Thyroid gland (tissue), 4 donors: ENCODE measurements at regions not wholly inside any gene's neighbourhood (a gene's known extent, or its start where the extent isn't known, plus 50 kb on each side); places are given as distances from the start of the nearest gene placed in this dataset.
"Not testable (repeated sequence)": the region's sequence is repeated elsewhere in the genome, so short reads cannot be mapped to it uniquely, and the experiment has no call there.

ENCODE experiments used
- DNase-seq, 2 donors: peaks; one replicate each; pipeline ENCODE4 v3.0.0-alpha.2; 2019
- H3K27ac ChIP-seq, 3 donors: fragments of 200-600 bp; sonication (generic); 1 replicate in 2 of 3; 2 replicates in 1 of 3; pipeline ENCODE4 v1.5.1; 2016 to 2019; ENCODE audit warnings: mild to moderate bottlenecking in 1 of 3, moderate library complexity in 1 of 3
- H3K27me3 ChIP-seq: fragments of 200-600 bp; sonication (generic); one replicate; pipeline ENCODE4 v1.5.1; 2019
- H3K36me3 ChIP-seq, 2 donors: fragments of 200-600 bp; sonication (generic); one replicate each; pipeline ENCODE4 v1.5.1; 2016 to 2019
- H3K4me1 ChIP-seq, 2 donors: fragments of 200-600 bp; sonication (generic); one replicate each; pipeline ENCODE4 v1.5.1; 2017 to 2019
- H3K4me3 ChIP-seq, 3 donors: fragments of 200-600 bp; sonication (generic); replicated peaks in 1 of 3; 1 replicate in 2 of 3; 2 replicates in 1 of 3; pipeline ENCODE4 v1.5.1; 2016; ENCODE audit warnings: mild to moderate bottlenecking in 1 of 3
- H3K9me3 ChIP-seq: fragments of 200-600 bp; sonication (generic); one replicate; pipeline ENCODE4 v1.5.1; 2017
- CTCF ChIP-seq, 6 experiments: fragments of 200-600 bp in 3 of 6; fragments of 450-650 bp in 3 of 6; sonication (generic) in 3 of 6; IDR thresholded peaks; one replicate each; pipeline ENCODE4 v1.5.1; 2016 to 2019; ENCODE audit warnings: antibody characterized with exemption in 6 of 6, mild to moderate bottlenecking in 2 of 6, inconsistent platforms in 1 of 6, moderate library complexity in 1 of 6
- POLR2A ChIP-seq, 2 donors: fragments of 450-650 bp; IDR thresholded peaks; one replicate each; pipeline ENCODE4 v1.6.1; 2017; ENCODE audit warnings: antibody characterized with exemption in 2 of 2, mild to moderate bottlenecking in 2 of 2, moderate library complexity in 1 of 2
- WGBS, 2 donors: methylation state at CpG; one replicate each; pipeline ENCODE4 v1.1.5; 2017; 5-methylcytosine and 5-hydroxymethylcytosine counted together
- intact Hi-C: fragments of 100-400 bp; cut with DNase I; formaldehyde crosslinking; loops from one replicate; pipeline ENCODE4 v1.15.1; 2023

DNA sequence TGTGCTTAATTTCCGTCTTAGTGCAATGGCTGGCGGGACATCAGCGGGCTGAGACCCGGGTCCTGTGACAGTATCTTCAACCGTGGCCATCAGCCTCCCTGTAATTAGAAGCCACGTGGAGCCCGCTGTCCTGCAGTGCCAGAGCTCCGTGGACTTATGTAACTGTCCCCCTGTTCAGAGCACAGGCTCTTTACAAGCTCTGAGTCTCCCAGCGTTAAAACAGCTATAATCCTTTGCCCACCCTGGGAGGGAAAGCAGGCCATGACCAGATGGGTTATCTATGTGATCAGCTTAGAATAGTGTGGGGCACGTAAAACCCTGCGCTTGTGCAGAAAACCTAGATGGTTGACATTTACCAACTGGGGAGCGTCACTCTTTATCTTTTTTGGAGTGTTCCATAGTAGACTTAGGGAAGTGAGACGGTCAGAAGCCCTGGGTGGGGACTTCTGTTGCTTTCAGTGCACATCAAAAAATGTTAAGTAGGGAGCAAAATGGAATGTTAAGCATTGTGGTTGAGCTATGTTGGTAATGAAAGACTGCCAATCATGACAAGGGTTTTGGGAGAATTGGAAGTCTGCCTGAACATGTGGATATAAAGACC, 103.5 kb upstream of the CADM1 start:
- no peak for TF ChIP-seq CTCF (IDR thresholded peaks at IDR 0.05)
- TF ChIP-seq POLR2A (IDR thresholded peaks at IDR 0.05), result no peak
- 52 to 57% methylated on average over 13 of the region's 13 CpGs for WGBS, 2 donors
- DNase-seq, result peak; percentile 31 to 65

GRCh38 chr11:115606498-115607220, 102.4 kb upstream of the CADM1 start:
- WGBS, 2 donors, result 48 to 54% methylated on average over 11 of the region's 11 CpGs
- Histone ChIP-seq H3K4me3 (no peak overlapping the region), H3K27ac (peak overlapping the region in 1 of 3 donors; percentile 48), H3K27me3 (no peaks in the 10 kb centered on the region), H3K4me1 (peaks cover 12 to 21% of the 10 kb centered on the region in 2 donors), H3K36me3 (no peaks in the 10 kb centered on the region), H3K9me3 (no peaks in the 10 kb centered on the region)
- intact Hi-C loops, result no loop called here
- TF ChIP-seq POLR2A (IDR thresholded peaks at IDR 0.05), result no peak
- no peak for TF ChIP-seq CTCF (IDR thresholded peaks at IDR 0.05)
- peak; percentile 81 to 87 for DNase-seq

More for the DNA sequence above, 103.5 kb upstream of the CADM1 start:
- H3K27me3 ChIP-seq, result no peaks in the 10 kb centered on the region
- no peaks in the 10 kb centered on the region for H3K36me3 ChIP-seq
- no peaks in the 10 kb centered on the region for H3K9me3 ChIP-seq
- H3K4me3 ChIP-seq, result no peak overlapping the region
- peak overlapping the region in 1 of 3 donors; percentile 48 for H3K27ac ChIP-seq
- peaks cover 12 to 21% of the 10 kb centered on the region in 2 donors for H3K4me1 ChIP-seq
- intact Hi-C loops, result no loop called here

GRCh38 chr11:115605871-115606497, 101.8 kb upstream of the CADM1 start:
- DNase-seq, result no peak
- intact Hi-C loops, result no loop called here
- Histone ChIP-seq H3K4me3 (no peak overlapping the region), H3K27ac (no peak overlapping the region), H3K4me1 (peaks cover 12 to 21% of the 10 kb centered on the region in 2 donors), H3K9me3 (no peaks in the 10 kb centered on the region), H3K27me3 (no peaks in the 10 kb centered on the region), H3K36me3 (no peaks in the 10 kb centered on the region)
- TF ChIP-seq CTCF (IDR thresholded peaks at IDR 0.05) (no peak), POLR2A (IDR thresholded peaks at IDR 0.05) (no peak)
- 75% methylated on average over 16 of the region's 16 CpGs for WGBS, 2 donors

- H3K27me3 ChIP-seq, DNase-seq, H3K36me3 ChIP-seq, intact Hi-C loops, H3K9me3 ChIP-seq, H3K4me3 ChIP-seq, H3K27ac ChIP-seq: not testable (repeated sequence)
- 90 to 91% methylated on average over 5 of the region's 5 CpGs for WGBS, 2 donors
- H3K4me1 ChIP-seq, result peaks cover 12 to 21% of the 10 kb centered on the region in 2 donors
Measured at GRCh38 chr11:115605397-115605796, 101.2 kb upstream of the CADM1 start.

GRCh38 chr11:115599125-115599524, 94.9 kb upstream of the CADM1 start:
- H3K9me3 ChIP-seq, result no peaks in the 10 kb centered on the region
- no peaks in the 10 kb centered on the region for H3K36me3 ChIP-seq
- H3K27ac ChIP-seq, result no peak overlapping the region
- TF ChIP-seq CTCF (IDR thresholded peaks at IDR 0.05) (no peak), POLR2A (IDR thresholded peaks at IDR 0.05) (no peak)
- H3K4me3 ChIP-seq, result no peak overlapping the region
- H3K27me3 ChIP-seq, result no peaks in the 10 kb centered on the region
- no peaks in the 10 kb centered on the region for H3K4me1 ChIP-seq
- WGBS, 2 donors, result 73 to 80% methylated on average over 1 of the region's 1 CpG
- intact Hi-C loops, result no loop called here
- DNase-seq, result no peak
